NCI-H82 treated with DMSO at 0.1 percent for 48 hours (cell line): ENCODE measurements at regions not wholly inside any gene's neighbourhood (a gene's known extent, or its start where the extent isn't known, plus 50 kb on each side); places are given as distances from the start of the nearest gene placed in this dataset.

Experiments
- DNase-seq: peaks from one replicate; lab custom pipeline; 2025; ENCODE audit not compliant: unreplicated experiment; lab: John Stamatoyannopoulos, UW

DNA sequence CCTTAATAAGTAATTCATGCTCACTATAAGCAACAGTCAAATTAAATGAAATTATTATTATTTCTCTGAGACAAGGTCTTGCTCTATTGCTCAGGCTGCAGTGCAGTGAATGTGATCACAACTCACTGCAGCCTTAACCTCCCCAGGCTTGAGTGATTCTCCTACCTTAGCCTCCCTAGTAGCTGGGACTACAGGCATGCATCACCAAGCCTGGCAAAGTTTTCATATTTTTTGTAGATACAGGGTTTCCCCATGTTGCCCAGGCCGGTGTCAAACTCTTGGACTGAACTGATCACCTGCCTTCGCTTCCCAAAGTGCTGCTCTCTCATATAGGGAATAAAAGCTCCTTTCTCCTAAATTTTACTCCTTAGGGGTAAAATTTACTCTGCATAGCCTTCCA lies 74.9 kb upstream of the GAREM1 start:
- DNase-seq = no peak

- no peak for DNase-seq
These were observed 73.4 kb upstream of the GAREM1 start for GRCh38 chr18:32544088-32544487.

DNA sequence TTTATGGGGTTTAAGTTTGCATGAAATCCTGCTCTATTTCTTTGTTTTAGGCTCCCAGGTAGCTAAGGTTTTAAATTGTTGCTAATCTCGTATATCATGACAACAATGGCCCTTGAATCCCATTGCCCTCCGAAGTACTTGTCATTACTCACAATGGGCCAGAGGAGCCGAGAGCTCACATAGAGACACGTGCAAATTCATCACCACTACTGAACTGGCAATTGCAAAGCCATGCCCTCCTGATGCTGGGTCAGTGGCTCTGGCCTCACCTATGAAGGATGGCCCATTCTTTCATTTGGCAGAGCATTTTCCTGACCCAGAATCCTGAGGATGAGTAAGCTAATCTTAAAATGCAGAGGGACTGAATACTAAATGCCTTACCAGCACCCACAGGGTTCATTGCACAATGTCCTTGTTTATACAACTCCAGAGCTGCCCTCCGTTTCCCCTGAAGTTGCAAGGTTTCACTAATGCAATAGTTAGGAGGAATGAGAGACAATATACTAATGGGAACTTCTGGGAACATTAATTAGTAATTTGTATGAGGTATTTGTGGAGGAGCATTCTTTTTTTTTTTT lies 71.6 kb upstream of the GAREM1 start:
- DNase-seq = no peak

- no peak for DNase-seq
These were observed 60.4 kb upstream of the GAREM1 start for GRCh38 chr18:32530947-32531651.

GRCh38 chr18:32529722-32530420 lies 59.2 kb upstream of the GAREM1 start:
- DNase-seq = no peak

DNA sequence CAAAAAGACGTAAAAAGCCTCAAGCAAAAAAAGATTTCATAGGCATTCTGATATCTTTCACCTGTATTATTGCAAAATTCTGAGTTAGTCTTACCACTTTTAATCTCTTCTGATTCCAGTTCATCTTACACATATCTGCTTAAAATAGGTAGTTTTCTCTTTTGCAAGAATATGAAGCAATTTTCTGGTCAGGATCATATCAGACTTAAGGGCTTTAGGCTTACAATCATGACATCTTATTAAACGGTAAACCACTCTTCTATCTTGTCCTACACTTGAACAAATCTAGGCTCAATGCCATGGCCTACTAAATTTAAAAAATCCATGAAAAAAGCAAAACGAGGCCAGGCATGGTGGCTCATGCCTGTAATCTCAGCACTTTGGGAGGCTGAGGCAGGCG lies 50.1 kb upstream of the GAREM1 start:
- DNase-seq = no peak
